ENCODE measurements at regions not wholly inside any gene's neighbourhood (a gene's known extent, or its start where the extent isn't known, plus 50 kb on each side); places are given as distances from the start of the nearest gene placed in this dataset.

- no peak overlapping the region for H2AFZ ChIP-seq (replicated peaks)
- H3K79me2 ChIP-seq (ENCODE audit: low read depth) = no peaks in the 10 kb centered on the region
- no peak for TF ChIP-seq EZH2 (IDR thresholded peaks at IDR 0.05)
- no peak for TF ChIP-seq CTCF (IDR thresholded peaks at IDR 0.05)
- TF ChIP-seq EZH2phosphoT487 (IDR thresholded peaks at IDR 0.05) = no peak
- no peak overlapping the region for H3K9ac ChIP-seq
- DNase-seq (ENCODE audit: low spot score) = no peak
- H3K4me1 ChIP-seq = no peaks in the 10 kb centered on the region
- Mint-ChIP-seq H3K27me3 (ENCODE audit: insufficient read depth, low read depth) (no peaks in the 10 kb centered on the region), H3K27ac (no peak overlapping the region), H3K36me3 (no peaks in the 10 kb centered on the region), H3K4me1 (no peaks in the 10 kb centered on the region), H3K4me3 (no peak overlapping the region), H3K9me3 (no peaks in the 10 kb centered on the region)
- H3F3A ChIP-seq (ENCODE audit: low read depth) = no peaks in the 10 kb centered on the region
- H3K27me3 ChIP-seq = no peaks in the 10 kb centered on the region
- H3K4me3 ChIP-seq = no peak overlapping the region
- H3K4me2 ChIP-seq = no peak overlapping the region
- no peaks in the 10 kb centered on the region for H4K20me1 ChIP-seq (ENCODE audit: low read depth)
- no peaks in the 10 kb centered on the region for H3K9me3 ChIP-seq (ENCODE audit: low read depth)
- H3K27ac ChIP-seq = no peak overlapping the region
- no peaks in the 10 kb centered on the region for H3K36me3 ChIP-seq
Observed at GRCh38 chr1:30185809-30186208, 537.6 kb downstream of the MATN1 start.

GRCh38 chr1:30185313-30185712 is 538.1 kb downstream of the MATN1 start:
- Histone ChIP-seq H3K36me3 (no peaks in the 10 kb centered on the region), H3K9ac (no peak overlapping the region), H3F3A (ENCODE audit: low read depth) (no peaks in the 10 kb centered on the region), H3K9me3 (ENCODE audit: low read depth) (no peaks in the 10 kb centered on the region), H3K27ac (no peak overlapping the region), H3K4me1 (no peaks in the 10 kb centered on the region), H3K4me3 (no peak overlapping the region), H4K20me1 (ENCODE audit: low read depth) (no peaks in the 10 kb centered on the region), H2AFZ (replicated peaks) (no peak overlapping the region), H3K4me2 (no peak overlapping the region), H3K27me3 (no peaks in the 10 kb centered on the region), H3K79me2 (ENCODE audit: low read depth) (no peaks in the 10 kb centered on the region)
- H3K36me3 Mint-ChIP-seq = no peaks in the 10 kb centered on the region
- H3K4me1 Mint-ChIP-seq = no peaks in the 10 kb centered on the region
- H3K4me3 Mint-ChIP-seq = no peak overlapping the region
- H3K27ac Mint-ChIP-seq = no peak overlapping the region
- TF ChIP-seq CTCF (IDR thresholded peaks at IDR 0.05) (no peak), EZH2phosphoT487 (IDR thresholded peaks at IDR 0.05) (no peak), EZH2 (IDR thresholded peaks at IDR 0.05) (no peak)
- H3K9me3 Mint-ChIP-seq = no peaks in the 10 kb centered on the region
- no peaks in the 10 kb centered on the region for H3K27me3 Mint-ChIP-seq (ENCODE audit: insufficient read depth, low read depth)
- no peak for DNase-seq (ENCODE audit: low spot score)

GRCh38 chr1:30184393-30185141 is 538.8 kb downstream of the MATN1 start:
- no peaks in the 10 kb centered on the region for H3K36me3 ChIP-seq
- no peaks in the 10 kb centered on the region for H3K27me3 ChIP-seq
- Mint-ChIP-seq H3K4me3 (no peak overlapping the region), H3K4me1 (no peaks in the 10 kb centered on the region), H3K27ac (no peak overlapping the region), H3K27me3 (ENCODE audit: insufficient read depth, low read depth) (no peaks in the 10 kb centered on the region), H3K36me3 (no peaks in the 10 kb centered on the region), H3K9me3 (no peaks in the 10 kb centered on the region)
- no peaks in the 10 kb centered on the region for H3K4me1 ChIP-seq
- no peak overlapping the region for H3K9ac ChIP-seq
- H3K4me2 ChIP-seq = no peak overlapping the region
- H3K27ac ChIP-seq = no peak overlapping the region
- H4K20me1 ChIP-seq (ENCODE audit: low read depth) = no peaks in the 10 kb centered on the region
- no peaks in the 10 kb centered on the region for H3K9me3 ChIP-seq (ENCODE audit: low read depth)
- no peak overlapping the region for H3K4me3 ChIP-seq
- H3K79me2 ChIP-seq (ENCODE audit: low read depth) = no peaks in the 10 kb centered on the region
- no peak for TF ChIP-seq EZH2phosphoT487 (IDR thresholded peaks at IDR 0.05)
- TF ChIP-seq EZH2 (IDR thresholded peaks at IDR 0.05) = no peak
- TF ChIP-seq CTCF (IDR thresholded peaks at IDR 0.05) = no peak
- no peak overlapping the region for H2AFZ ChIP-seq (replicated peaks)
- no peaks in the 10 kb centered on the region for H3F3A ChIP-seq (ENCODE audit: low read depth)
- no peak for DNase-seq (ENCODE audit: low spot score)

All from neural progenitor cell (in vitro differentiated cells).